ENCODE measurements at regions not wholly inside any gene's neighbourhood (a gene's known extent, or its start where the extent isn't known, plus 50 kb on each side); places are given as distances from the start of the nearest gene placed in this dataset.

DNA sequence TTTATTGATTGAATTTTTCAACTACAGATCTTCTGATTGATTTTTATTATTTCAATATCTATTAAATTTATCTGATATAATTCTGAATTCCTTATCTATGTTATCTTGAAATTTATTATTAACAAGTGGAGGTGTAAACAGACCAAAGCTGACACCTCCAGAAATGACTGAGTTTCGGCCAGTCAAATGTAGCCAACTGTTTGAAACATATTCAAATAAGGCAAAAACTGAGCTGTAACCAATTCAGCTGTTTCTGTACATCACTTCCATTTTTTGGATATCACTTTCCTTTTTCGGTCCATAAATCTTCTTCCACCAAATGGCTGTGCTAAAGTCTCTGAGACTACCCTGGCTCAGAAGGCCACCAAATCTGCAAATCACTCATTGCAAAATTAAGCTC, 2127.3 kb upstream of the AGA start:
- Histone ChIP-seq H3K27ac (ENCODE audit: insufficient read depth, low read length) (no peak overlapping the region), H4K20me1 (ENCODE audit: insufficient read depth, low read length) (no peaks in the 10 kb centered on the region), H2AK9ac (replicated peaks; ENCODE audit: low read depth, low read length, poor library complexity) (no peak overlapping the region), H3K14ac (replicated peaks; ENCODE audit: low read depth, low read length) (no peak overlapping the region), H3K23ac (ENCODE audit: low read depth, low read length) (no peak overlapping the region), H3K79me1 (ENCODE audit: low read depth in 1 of 2, low read length in 2 of 2) (no peaks in the 10 kb centered on the region), H3K9ac (ENCODE audit: low read depth, low read length) (no peak overlapping the region), H2BK120ac (ENCODE audit: low read depth, low read length) (no peak overlapping the region), H4K91ac (ENCODE audit: insufficient read depth, low read depth, low read length) (no peak overlapping the region), H2BK15ac (ENCODE audit: low read depth, low read length) (no peak overlapping the region), H3K9me1 (ENCODE audit: insufficient read depth, low read length) (no peaks in the 10 kb centered on the region), H4K5ac (ENCODE audit: low read depth, low read length) (no peak overlapping the region), H2AFZ (replicated peaks; ENCODE audit: low read length, poor library complexity) (no peak overlapping the region), H3K4me2 (ENCODE audit: low read depth, low read length) (no peak overlapping the region), H3K36me3 (ENCODE audit: control insufficient read depth, insufficient read depth, low read length) (no peaks in the 10 kb centered on the region), H3K9me3 (ENCODE audit: control insufficient read depth, insufficient read depth, low read length) (no peaks in the 10 kb centered on the region), H3K4ac (ENCODE audit: low read depth, low read length) (no peak overlapping the region), H3K4me1 (ENCODE audit: control insufficient read depth, insufficient read depth, low read length) (no peaks in the 10 kb centered on the region), H4K8ac (ENCODE audit: low read depth in 2 of 2, low read length in 2 of 2) (no peak overlapping the region), H3K27me3 (ENCODE audit: control insufficient read depth, insufficient read depth, low read length) (no peaks in the 10 kb centered on the region), H3K56ac (ENCODE audit: extremely low read depth, insufficient read depth, low read length) (no peak overlapping the region), H3K4me3 (ENCODE audit: insufficient read depth, low read depth, low read length) (no peak overlapping the region), H2BK20ac (ENCODE audit: low read depth, low read length) (no peak overlapping the region), H2BK5ac (ENCODE audit: low read depth, low read length, poor library complexity, severe bottlenecking) (no peak overlapping the region), H2AK5ac (ENCODE audit: low read depth, low read length) (no peak overlapping the region), H3K18ac (ENCODE audit: low read depth, low read length) (no peak overlapping the region)
- in situ Hi-C loops (cut with MboI; ENCODE audit: low sequenced_read_pairs) (no loop called here), dilution Hi-C loops (cut with HindIII; ENCODE audit: low sequenced_read_pairs, unreplicated experiment) (no loop called here), intact Hi-C loops (cut with micrococcal nuclease) (no loop called here)
- DNase-seq (no peak), ATAC-seq (ENCODE audit: low read depth) (no peak)
- TF ChIP-seq CEBPB (IDR thresholded peaks at IDR 0.05; ENCODE audit: low read depth, low read length) (no peak), FOS (IDR thresholded peaks at IDR 0.05; ENCODE audit: low read depth, low read length) (no peak), RFX5 (IDR thresholded peaks at IDR 0.05; ENCODE audit: low read depth, low read length) (no peak), SMC3 (IDR thresholded peaks at IDR 0.05; ENCODE audit: low read depth, low read length) (no peak)
- POLR2A ChIA-PET (ENCODE audit: unreplicated experiment) = no interaction called here
- CTCF ChIA-PET = interaction anchor here (0.6 to 0.7 kb wide), 2 partner anchors 33 to 55 kb away, joined by 3 read pairs; no protein-coding TSS in a partner anchor
- no TSS peak for BruUV-seq (replicated peaks)
- 14% methylated on average over 1 of the region's 2 CpGs; no CpG with 5 or more reads in 1 of the 2 experiments for WGBS, 2 experiments (ENCODE audit: extremely low coverage in 2 of 2, insufficient read length in 1 of 2)

Measured in IMR-90 (cell line).